ENCODE measurements at regions not wholly inside any gene's neighbourhood (a gene's known extent, or its start where the extent isn't known, plus 50 kb on each side); places are given as distances from the start of the nearest gene placed in this dataset.

DNA sequence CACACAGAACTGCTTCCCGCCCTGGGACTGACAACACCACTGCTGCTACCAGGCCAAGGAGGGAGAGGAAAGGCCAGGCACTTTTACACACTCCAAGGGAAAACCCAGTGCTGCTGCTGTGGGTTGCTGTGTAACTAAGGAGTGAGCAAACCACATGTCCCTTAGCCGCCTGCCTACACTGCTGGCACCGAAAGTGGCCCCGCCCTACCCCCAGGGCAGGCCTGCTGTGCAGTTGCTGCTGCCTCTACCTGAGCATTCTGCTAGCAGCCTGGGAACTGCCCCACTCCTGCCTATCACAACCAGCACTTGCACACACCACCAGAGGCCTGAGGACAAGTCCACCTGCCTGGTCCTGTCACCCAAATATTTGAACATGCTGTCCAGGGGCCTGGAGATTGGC lies 740.9 kb downstream of the DTWD2 start:
- no peak overlapping the region for H3K27ac Mint-ChIP-seq
- H3K9me3 Mint-ChIP-seq = peaks cover 21 to 29% of the 10 kb centered on the region in 2 experiments
- no peak overlapping the region for H2AFZ ChIP-seq (ENCODE audit: low read length)

More for the DNA sequence above, 740.9 kb downstream of the DTWD2 start:
- H3K27me3 Mint-ChIP-seq (ENCODE audit: low read depth) = no peaks in the 10 kb centered on the region
- Histone ChIP-seq H3K9me3 (ENCODE audit: control insufficient read depth, low read depth, low read length) (no peaks in the 10 kb centered on the region), H3K4ac (ENCODE audit: low read depth, low read length) (no peak overlapping the region), H3K9ac (ENCODE audit: extremely low read depth, insufficient read length, low read length) (no peak overlapping the region), H3K18ac (ENCODE audit: insufficient read length, low read depth, low read length) (no peak overlapping the region), H4K8ac (replicated peaks; ENCODE audit: insufficient read length, low read depth, low read length) (no peak overlapping the region), H2BK15ac (ENCODE audit: low read depth, low read length) (no peak overlapping the region), H3K4me1 (ENCODE audit: insufficient read depth, low read length) (no peaks in the 10 kb centered on the region), H4K5ac (ENCODE audit: insufficient read length, low read depth, low read length) (no peak overlapping the region), H3K79me2 (ENCODE audit: insufficient read depth, low read length) (no peaks in the 10 kb centered on the region), H3K23ac (ENCODE audit: insufficient read length, low read depth, low read length) (no peak overlapping the region), H2BK120ac (ENCODE audit: low read depth, low read length, poor library complexity, severe bottlenecking) (no peak overlapping the region), H4K91ac (ENCODE audit: insufficient read length, low read depth, low read length) (no peak overlapping the region), H4K20me1 (ENCODE audit: control insufficient read depth, insufficient read depth, insufficient read length) (no peaks in the 10 kb centered on the region), H3K27ac (ENCODE audit: insufficient read length, low read depth, low read length) (no peak overlapping the region), H2BK20ac (ENCODE audit: low read depth, low read length, poor library complexity, severe bottlenecking) (no peak overlapping the region), H3T11ph (ENCODE audit: low read length) (no peak overlapping the region), H2BK5ac (ENCODE audit: insufficient read length, low read length) (no peak overlapping the region), H3K79me1 (ENCODE audit: insufficient read depth, low read depth, low read length, poor library complexity, severe bottlenecking) (no peaks in the 10 kb centered on the region), H3K14ac (ENCODE audit: insufficient read depth, low read length) (no peak overlapping the region), H3K56ac (ENCODE audit: insufficient read length, low read depth, low read length) (no peak overlapping the region), H2AK5ac (ENCODE audit: insufficient read length, low read length) (no peak overlapping the region), H3K27me3 (ENCODE audit: insufficient read depth, low read length) (no peaks in the 10 kb centered on the region), H3K23me2 (ENCODE audit: insufficient read length, low read depth, low read length, poor library complexity, severe bottlenecking) (no peaks in the 10 kb centered on the region), H3K4me2 (ENCODE audit: insufficient read depth, insufficient read length, low read length) (no peak overlapping the region), H2BK12ac (ENCODE audit: insufficient read length, low read depth, low read length) (no peak overlapping the region)
- no peak for TF ChIP-seq CTCF (conservative IDR thresholded peaks at IDR 0.05)
- H3K36me3 Mint-ChIP-seq (ENCODE audit: insufficient read depth in 1 of 3, low read depth in 3 of 3) = peaks cover 0 to 27% (median 3%) of the 10 kb centered on the region in 3 experiments; a peak in 3 of 7 replicates
- peaks cover 3 to 6% of the 10 kb centered on the region in 2 experiments; a peak in 3 of 4 replicates for H3K4me1 Mint-ChIP-seq
- no CpG with 5 or more reads among the region's 4 CpGs for WGBS (ENCODE audit: extremely low coverage, insufficient read length, low lambda C conversion rate)
- H3K4me3 Mint-ChIP-seq = no peak overlapping the region
- peak; percentile 31 for DNase-seq
